HG03097 (cell line): ENCODE measurements at regions not wholly inside any gene's neighbourhood (a gene's known extent, or its start where the extent isn't known, plus 50 kb on each side); places are given as distances from the start of the nearest gene placed in this dataset.

Source experiments
- ATAC-seq: cut with Tn5 transposase; IDR thresholded peaks from one replicate; pipeline ENCODE4 v1.9.1; 2021; ENCODE audit not compliant: unreplicated experiment, low FRiP score

DNA sequence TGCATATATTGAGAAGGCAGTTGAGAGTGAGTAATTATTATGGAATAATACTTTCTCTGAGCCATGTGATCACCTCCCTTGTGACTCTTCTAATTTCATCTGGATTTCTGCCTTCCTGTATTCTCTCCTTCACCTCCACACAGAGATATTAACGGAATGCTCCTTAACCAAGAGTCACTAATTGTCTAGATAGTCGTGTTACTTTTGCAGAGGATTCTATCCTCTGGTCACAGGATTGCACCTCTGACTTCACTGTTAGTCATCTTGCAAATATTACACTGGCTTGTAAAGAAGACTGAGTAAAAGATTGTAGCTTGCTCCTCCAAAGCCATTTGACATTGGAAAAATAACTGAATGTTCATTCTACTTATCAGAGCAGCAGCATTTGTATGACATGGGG, 160.9 kb downstream of the SH2D1A start:
- no peak for ATAC-seq

GRCh38 chrX:124518885-124519284, 172.5 kb downstream of the SH2D1A start:
- no peak for ATAC-seq

DNA sequence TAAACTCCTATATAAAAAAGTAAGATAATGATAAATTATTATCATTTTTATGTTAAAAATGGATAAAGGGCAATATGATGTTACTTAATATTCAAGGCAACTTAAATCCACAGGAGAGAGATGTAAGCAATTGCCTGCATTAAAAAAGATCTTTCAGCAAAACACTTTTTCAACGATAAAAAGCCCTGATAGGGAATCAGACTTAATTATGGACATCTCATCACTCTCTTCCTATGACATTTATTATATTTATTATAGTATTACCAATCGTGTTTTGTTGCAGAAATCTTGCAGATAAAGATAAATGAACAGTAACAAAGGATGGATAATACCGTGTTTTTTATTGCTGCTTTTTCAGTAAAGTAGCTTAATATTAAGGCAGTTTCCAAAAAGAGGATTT, 178.5 kb downstream of the SH2D1A start:
- ATAC-seq, result no peak

GRCh38 chrX:124529786-124530185, 183.4 kb downstream of the SH2D1A start:
- ATAC-seq, result no peak

GRCh38 chrX:124530803-124531202, 184.4 kb downstream of the SH2D1A start:
- ATAC-seq, result no peak

DNA sequence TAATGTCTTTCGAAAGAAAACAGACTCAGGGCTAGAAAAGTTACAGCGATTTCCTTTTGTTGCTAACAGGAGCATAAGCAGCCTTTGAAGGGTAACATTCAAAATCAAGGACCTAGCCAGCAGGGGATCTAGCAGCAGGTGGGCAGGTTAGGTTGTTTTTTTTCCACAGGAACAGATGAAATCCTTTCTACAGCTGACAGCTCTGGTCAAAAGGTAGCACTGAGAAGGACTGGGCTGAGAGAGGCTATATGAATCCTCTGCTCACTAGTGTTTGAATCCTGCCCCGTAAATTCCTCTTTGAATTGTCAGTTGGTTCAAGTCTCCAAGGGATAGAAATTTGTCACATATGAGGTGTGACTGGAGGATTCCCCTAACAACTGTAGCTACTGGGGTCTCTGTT, 188.2 kb downstream of the SH2D1A start:
- no peak for ATAC-seq

- no peak for ATAC-seq
These were observed 194.1 kb downstream of the SH2D1A start for GRCh38 chrX:124540474-124540873.

- ATAC-seq, result no peak
These were observed 202.2 kb downstream of the SH2D1A start for GRCh38 chrX:124548571-124548970.

GRCh38 chrX:124555036-124555595, 208.8 kb downstream of the SH2D1A start:
- no peak for ATAC-seq

GRCh38 chrX:124557976-124558375, 211.6 kb downstream of the SH2D1A start:
- no peak for ATAC-seq

GRCh38 chrX:124573468-124573867, 227.1 kb downstream of the SH2D1A start:
- ATAC-seq, result no peak

- ATAC-seq, result no peak
These were observed 246.4 kb downstream of the SH2D1A start for GRCh38 chrX:124592744-124593143.

DNA sequence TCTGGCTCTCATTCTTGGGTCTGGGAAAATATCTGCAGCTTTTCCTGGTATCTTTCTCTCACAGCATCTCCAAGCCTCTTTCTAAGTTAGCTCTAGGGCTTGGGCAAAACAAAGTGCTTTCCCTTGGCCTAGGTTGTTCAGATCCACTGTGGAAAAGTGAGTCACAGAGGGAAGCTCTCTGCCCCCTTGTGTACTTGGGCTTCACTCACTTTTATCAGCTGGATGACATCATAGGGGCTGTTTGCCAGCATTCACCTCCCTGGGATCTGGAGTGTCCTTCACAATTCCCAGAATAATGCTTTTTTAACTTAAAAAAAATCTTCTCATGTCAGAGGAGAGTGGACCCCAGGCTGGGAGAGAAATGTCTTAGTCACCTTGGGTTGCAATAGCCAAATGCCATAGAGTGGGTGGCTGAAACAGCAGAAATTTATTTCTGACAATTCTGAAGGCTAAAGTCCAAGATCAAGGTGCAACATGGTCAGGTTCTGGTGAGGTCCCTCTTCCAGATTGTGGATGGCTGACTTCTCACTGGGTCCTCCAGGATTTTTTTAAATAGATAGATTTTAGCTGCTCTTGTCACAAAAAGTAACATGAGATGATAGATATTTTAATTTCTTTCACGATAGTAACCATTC, 247.8 kb downstream of the SH2D1A start:
- no peak for ATAC-seq

DNA sequence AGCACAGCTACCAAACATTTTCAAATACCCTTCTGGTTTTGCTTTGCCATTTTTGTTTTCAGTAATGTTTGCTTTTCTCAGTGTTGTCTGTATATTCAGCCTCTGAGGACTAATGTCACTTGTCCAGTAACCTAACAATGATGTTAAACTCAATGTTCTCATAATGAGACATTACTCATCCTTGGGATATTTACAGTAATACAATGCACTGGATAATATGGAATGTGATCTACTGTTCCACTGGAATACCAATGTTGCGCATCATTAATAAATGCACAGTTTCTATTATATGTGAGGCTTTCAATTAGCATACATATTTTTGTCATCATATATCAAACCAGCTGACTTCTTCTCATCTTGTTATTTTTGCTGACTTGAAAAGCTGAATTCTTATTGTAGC, 259.1 kb downstream of the SH2D1A start:
- ATAC-seq, result no peak

GRCh38 chrX:124606724-124607123, 260.4 kb downstream of the SH2D1A start:
- no peak for ATAC-seq

DNA sequence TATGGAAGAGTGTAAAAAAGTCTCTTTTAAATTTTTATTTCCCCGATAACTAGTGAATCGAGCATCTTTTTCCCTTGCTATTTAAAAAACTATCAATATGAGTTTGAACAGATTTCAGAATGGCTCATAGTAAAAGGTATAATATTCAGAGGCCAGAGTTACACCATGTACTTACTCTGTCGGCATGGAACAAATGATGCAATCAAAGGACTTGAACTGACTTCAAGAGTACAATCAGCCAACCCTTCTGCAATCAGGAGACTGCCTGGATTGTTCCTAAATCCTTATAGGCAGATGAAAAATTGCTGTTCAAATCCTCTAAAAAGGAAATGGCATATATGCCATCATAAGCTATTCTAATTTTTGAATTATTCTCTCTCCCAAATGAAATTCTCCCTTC, 273.3 kb downstream of the SH2D1A start:
- no peak for ATAC-seq

- no peak for ATAC-seq
These were observed 288.0 kb downstream of the SH2D1A start for GRCh38 chrX:124634363-124634762.

GRCh38 chrX:124641737-124642491, 295.6 kb downstream of the SH2D1A start:
- ATAC-seq, result no peak

GRCh38 chrX:124646403-124646802, 300.0 kb downstream of the SH2D1A start:
- no peak for ATAC-seq

- no peak for ATAC-seq
These were observed 304.7 kb downstream of the SH2D1A start for GRCh38 chrX:124651031-124651430.

DNA sequence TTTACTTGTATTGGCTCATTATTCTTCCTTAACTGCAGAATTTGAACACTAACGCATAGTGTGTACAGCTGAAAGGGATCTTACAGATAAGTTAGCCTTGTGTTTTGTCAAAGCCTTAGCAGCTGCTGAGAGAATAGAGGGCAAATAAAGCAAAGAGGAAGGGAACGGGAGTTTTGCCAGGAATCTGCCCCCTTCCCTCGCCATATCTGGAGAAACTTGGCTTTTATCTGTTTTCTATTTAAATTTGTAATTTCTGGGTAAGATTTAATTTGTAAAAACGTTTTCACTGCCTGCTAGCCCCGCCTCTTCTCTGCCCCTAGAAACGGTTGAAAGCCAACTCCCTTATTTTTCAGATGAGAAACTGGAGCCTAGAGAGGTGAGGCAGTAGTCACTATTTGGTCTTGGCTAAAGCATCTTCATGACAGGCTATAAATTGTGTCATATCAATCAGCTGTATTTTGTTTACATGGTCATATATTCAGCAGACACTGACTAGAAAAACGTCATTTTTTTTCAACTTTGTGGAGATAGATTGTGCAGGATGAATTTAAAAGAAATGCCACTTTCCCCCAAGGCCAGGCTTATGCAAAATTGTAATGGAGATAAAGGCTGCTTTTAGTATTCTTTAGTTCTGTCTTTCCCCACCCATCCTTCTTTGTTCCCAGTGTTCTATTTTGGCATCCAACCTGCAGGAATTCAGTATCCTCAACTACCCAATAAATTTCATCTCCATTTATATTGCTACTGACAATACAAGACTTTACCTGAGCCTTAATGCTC, 319.4 kb downstream of the SH2D1A start:
- no peak for ATAC-seq
